SK-N-SH (cell line): ENCODE measurements at regions not wholly inside any gene's neighbourhood (a gene's known extent, or its start where the extent isn't known, plus 50 kb on each side); places are given as distances from the start of the nearest gene placed in this dataset.

Experiments used
- CTCF ChIA-PET: fragments of 300-600, 350-600 bp; formaldehyde crosslinking; extraction: SDS; loops from one replicate; lab custom pipeline; 2021; lab: Yijun Ruan, JAX
- POLR2A ChIA-PET: fragments of 350-600 bp; sonication (Branson Sonifier 250); formaldehyde crosslinking; extraction: SDS; loops from one replicate; lab custom pipeline; 2020; ENCODE audit warnings: antibody characterized with exemption, inconsistent platforms; lab: Yijun Ruan, JAX
- DNase-seq: peaks from one replicate; pipeline ENCODE4 v3.0.0; 2012
- H2AFZ ChIP-seq: fragments of 200-600 bp; sonication (generic); 2 replicates; pipeline ENCODE4 v1.8.1; 2016; ENCODE audit warnings: antibody characterized with exemption, mild to moderate bottlenecking, low read depth
- H3F3A ChIP-seq: fragments of 200-600 bp; sonication (generic); replicated peaks from 2 replicates; pipeline ENCODE3; 2016; ENCODE audit warnings: antibody characterized with exemption, mild to moderate bottlenecking; ENCODE audit not compliant: insufficient read depth
- H3K27ac ChIP-seq, 2 experiments: fragments of 200-500 bp in 1 of 2; fragments of 200-600 bp in 1 of 2; sonication (Bioruptor generic) in 1 of 2; sonication (generic), shearing (Covaris generic) in 1 of 2; 2 replicates each; pipeline versions ENCODE4 v1.5.1 to v1.6.1; 2014 to 2016; ENCODE audit warnings: low read depth in 2 of 2, inconsistent platforms in 1 of 2, low read length in 1 of 2, mild to moderate bottlenecking in 1 of 2, mixed read lengths in 1 of 2
- H3K27me3 ChIP-seq: fragments of 200-600 bp; sonication (generic), shearing (Covaris generic); 2 replicates; pipeline ENCODE4 v1.6.1; 2016; ENCODE audit warnings: mixed run types; ENCODE audit not compliant: insufficient read depth
- H3K36me3 ChIP-seq, 2 experiments: fragments of 200-500 bp in 1 of 2; fragments of 200-600 bp in 1 of 2; sonication (Bioruptor generic) in 1 of 2; sonication (generic) in 1 of 2; replicated peaks in 1 of 2; 2 replicates each; pipeline versions ENCODE3 to v1.5.1; 2014 to 2016; ENCODE audit warnings: low read length in 1 of 2, mild to moderate bottlenecking in 1 of 2; ENCODE audit not compliant: insufficient read depth in 2 of 2, control insufficient read depth in 1 of 2
- H3K4me1 ChIP-seq, 2 experiments: fragments of 200-500 bp in 1 of 2; fragments of 200-600 bp in 1 of 2; sonication (Bioruptor generic) in 1 of 2; sonication (generic), shearing (Covaris generic) in 1 of 2; 2 replicates each; pipeline versions ENCODE4 v1.5.1 to v1.6.1; 2014 to 2016; ENCODE audit warnings: low read depth in 1 of 2, low read length in 1 of 2, mixed run types in 1 of 2; ENCODE audit not compliant: insufficient read depth in 2 of 2, control insufficient read depth in 1 of 2
- H3K4me2 ChIP-seq: fragments of 200-600 bp; sonication (generic), shearing (Covaris generic); 2 replicates; pipeline ENCODE4 v1.6.1; 2017; ENCODE audit warnings: mixed run types
- H3K4me3 ChIP-seq, 2 experiments: fragments of 200-500 bp in 1 of 2; fragments of 200-600 bp in 1 of 2; sonication (Bioruptor generic) in 1 of 2; sonication (generic), shearing (Covaris generic) in 1 of 2; 2 replicates each; pipeline versions ENCODE4 v1.5.1 to v1.8.1; 2014 to 2016; ENCODE audit warnings: low read depth in 2 of 2, inconsistent platforms in 1 of 2, low read length in 1 of 2, mild to moderate bottlenecking in 1 of 2, mixed read lengths in 1 of 2, moderate library complexity in 1 of 2
- H3K79me2 ChIP-seq: fragments of 200-600 bp; sonication (generic); 2 replicates; pipeline ENCODE4 v1.8.1; 2017; ENCODE audit warnings: mild to moderate bottlenecking; ENCODE audit not compliant: insufficient read depth
- H3K9ac ChIP-seq: fragments of 200-600 bp; sonication (generic); 2 replicates; pipeline ENCODE4 v1.6.1; 2017; ENCODE audit warnings: mixed run types
- H3K9me2 ChIP-seq: fragments of 200-600 bp; sonication (generic); 2 replicates; pipeline ENCODE4 v1.6.1; 2017; ENCODE audit warnings: mixed run types
- H3K9me3 ChIP-seq: fragments of 200-600 bp; sonication (generic); 2 replicates; pipeline ENCODE4 v1.6.1; 2017; ENCODE audit warnings: mixed run types, mild to moderate bottlenecking, moderate library complexity
- H4K20me1 ChIP-seq: fragments of 200-600 bp; sonication (generic); 2 replicates; pipeline ENCODE4 v1.6.1; 2017; ENCODE audit warnings: mild to moderate bottlenecking, mixed run types; ENCODE audit not compliant: insufficient read depth
- CHD2 ChIP-seq: fragments of 150-350 bp; IDR thresholded peaks from 2 replicates; pipeline ENCODE4 v1.6.1; 2018; ENCODE audit warnings: low read length; ENCODE audit not compliant: partially characterized antibody
- ELF1 ChIP-seq: IDR thresholded peaks from 2 replicates; pipeline ENCODE4 v1.4.0; 2012
- EP300 ChIP-seq, 2 experiments: IDR thresholded peaks; 2 replicates each; pipeline versions ENCODE4 v1.4.0 to v1.6.1; 2012; ENCODE audit warnings: borderline replicate concordance in 1 of 2, low read depth in 1 of 2, low read length in 1 of 2
- EZH2phosphoT487 ChIP-seq: fragments of 200-600 bp; sonication (generic); IDR thresholded peaks from 2 replicates; pipeline ENCODE4 v1.6.1; 2017; ENCODE audit warnings: low read depth, mixed run types, mild to moderate bottlenecking, antibody characterized with exemption, moderate library complexity, borderline replicate concordance
- FOSL2 ChIP-seq: IDR thresholded peaks from 2 replicates; pipeline ENCODE4 v1.4.0; 2012; ENCODE audit warnings: low read depth, mild to moderate bottlenecking, moderate library complexity, borderline replicate concordance
- FOXJ3 ChIP-seq: sonication (generic); formaldehyde crosslinking; IDR thresholded peaks from 2 replicates; pipeline ENCODE4 v1.5.1; 2020; ENCODE audit warnings: mild to moderate bottlenecking, missing genetic modification reagents
- FOXM1 ChIP-seq: IDR thresholded peaks from 2 replicates; pipeline ENCODE4 v1.4.0; 2012; ENCODE audit warnings: low read depth, mild to moderate bottlenecking
- GATA2 ChIP-seq: sonication (generic); formaldehyde crosslinking; IDR thresholded peaks from 2 replicates; pipeline ENCODE4 v1.5.0; 2020; ENCODE audit warnings: mild to moderate bottlenecking, missing genetic modification reagents
- IRF3 ChIP-seq: fragments of 150-350 bp; IDR thresholded peaks from 2 replicates; pipeline ENCODE4 v1.6.1; 2016; ENCODE audit warnings: mild to moderate bottlenecking, low read depth, low read length
- JUND ChIP-seq: IDR thresholded peaks from 2 replicates; pipeline ENCODE4 v1.4.0; 2012
- NFIC ChIP-seq: IDR thresholded peaks from 2 replicates; pipeline ENCODE4 v1.4.0; 2012; ENCODE audit warnings: borderline replicate concordance
- NRF1 ChIP-seq: IDR thresholded peaks from 2 replicates; pipeline ENCODE4 v1.6.1; 2012; ENCODE audit warnings: low read depth, mild to moderate bottlenecking, low read length
- POLR2AphosphoS5 ChIP-seq: IDR thresholded peaks from 2 replicates; pipeline ENCODE4 v1.6.1; 2012; ENCODE audit warnings: low read depth, low read length
- RAD21 ChIP-seq: IDR thresholded peaks from 2 replicates; pipeline ENCODE4 v1.6.1; 2012; ENCODE audit warnings: mild to moderate bottlenecking, low read length
- RCOR1 ChIP-seq: fragments of 150-350 bp; IDR thresholded peaks from 2 replicates; pipeline ENCODE4 v1.6.1; 2017; ENCODE audit warnings: antibody characterized with exemption, low read length
- RFX5 ChIP-seq: IDR thresholded peaks from 2 replicates; pipeline ENCODE4 v1.6.1; 2012; ENCODE audit warnings: mild to moderate bottlenecking, improper control_type of control experiment, low read length
- RXRA ChIP-seq: IDR thresholded peaks from 2 replicates; pipeline ENCODE4 v1.4.0; 2012; ENCODE audit warnings: low read depth, mild to moderate bottlenecking, borderline replicate concordance
- SIN3A ChIP-seq: IDR thresholded peaks from 2 replicates; pipeline ENCODE4 v1.6.1; 2012; ENCODE audit warnings: low read depth, mild to moderate bottlenecking, low read length, moderate library complexity, borderline replicate concordance
- WGBS: methylation state at CpG from one replicate; pipeline ENCODE4 v1.1.6; 2017; ENCODE audit warnings: low lambda C conversion rate; 5-methylcytosine and 5-hydroxymethylcytosine counted together
- TF ChIP-seq, protein P1 (sequence below): fragments of 150-350 bp; IDR thresholded peaks from 2 replicates; pipeline ENCODE4 v1.6.1; 2017; ENCODE audit warnings: antibody characterized with exemption, low read length, low read depth, borderline replicate concordance
- TF ChIP-seq, protein P2 (sequence below): IDR thresholded peaks from 2 replicates; pipeline ENCODE4 v1.4.0; 2012; ENCODE audit warnings: low read depth, borderline replicate concordance

DNA sequence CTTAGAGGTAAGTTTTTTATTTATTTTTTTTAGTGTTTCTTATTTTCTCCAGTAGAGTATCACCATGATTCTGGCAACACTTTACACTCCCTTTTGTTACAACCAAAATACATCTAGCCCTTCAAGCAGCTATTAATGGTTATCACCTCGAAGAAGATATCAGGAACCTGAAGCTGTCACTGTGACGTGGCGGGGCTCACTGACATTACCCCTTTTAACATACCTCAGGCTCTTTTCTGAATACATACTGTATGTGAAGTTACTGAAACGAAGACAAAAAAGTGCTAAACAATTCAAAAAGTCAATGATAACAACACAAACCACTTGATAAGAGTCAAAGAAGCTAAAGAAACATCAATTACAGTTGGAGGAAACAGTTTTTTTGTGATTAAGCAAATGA, 1218.7 kb downstream of the EFNB2 start:
- H3K4me2 ChIP-seq = no peak overlapping the region
- no peaks in the 10 kb centered on the region for H3K27me3 ChIP-seq
- ChIA-PET POLR2A (no interaction called here), CTCF (no interaction called here)
- H3K79me2 ChIP-seq = no peaks in the 10 kb centered on the region
- no peak overlapping the region for H3K4me3 ChIP-seq
- no peaks in the 10 kb centered on the region for H3K9me2 ChIP-seq
- no peaks in the 10 kb centered on the region for H4K20me1 ChIP-seq
- no peak for DNase-seq
- H3K9me3 ChIP-seq = no peaks in the 10 kb centered on the region
- no peaks in the 10 kb centered on the region for H3F3A ChIP-seq
- 33% methylated on average over 4 of the region's 4 CpGs for WGBS
- no peaks in the 10 kb centered on the region for H3K36me3 ChIP-seq
- H3K4me1 ChIP-seq = no peaks in the 10 kb centered on the region
- no peak overlapping the region for H3K27ac ChIP-seq
- no peak overlapping the region for H2AFZ ChIP-seq
- TF ChIP-seq SIN3A = no peak
- TF ChIP-seq POLR2AphosphoS5 = no peak
- no peak for TF ChIP-seq IRF3
- no peak for TF ChIP-seq EZH2phosphoT487
- no peak for TF ChIP-seq FOSL2
- TF ChIP-seq, protein P1, sequence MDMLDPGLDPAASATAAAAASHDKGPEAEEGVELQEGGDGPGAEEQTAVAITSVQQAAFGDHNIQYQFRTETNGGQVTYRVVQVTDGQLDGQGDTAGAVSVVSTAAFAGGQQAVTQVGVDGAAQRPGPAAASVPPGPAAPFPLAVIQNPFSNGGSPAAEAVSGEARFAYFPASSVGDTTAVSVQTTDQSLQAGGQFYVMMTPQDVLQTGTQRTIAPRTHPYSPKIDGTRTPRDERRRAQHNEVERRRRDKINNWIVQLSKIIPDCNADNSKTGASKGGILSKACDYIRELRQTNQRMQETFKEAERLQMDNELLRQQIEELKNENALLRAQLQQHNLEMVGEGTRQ = no peak
- no peak for TF ChIP-seq FOXM1
- no peak for TF ChIP-seq FOXJ3 (CRISPR knock-in tag)
- TF ChIP-seq RCOR1 = no peak
- TF ChIP-seq RAD21 = no peak
- TF ChIP-seq ELF1 = no peak
- no peak for TF ChIP-seq NFIC
- no peak for TF ChIP-seq RFX5
- TF ChIP-seq NRF1 = no peak
- TF ChIP-seq GATA2 (CRISPR knock-in tag) = no peak
- H3K9ac ChIP-seq = no peak overlapping the region

GRCh38 chr13:105312906-105313305, 1222.6 kb downstream of the EFNB2 start:
- no peak overlapping the region for H3K4me2 ChIP-seq
- no peaks in the 10 kb centered on the region for H3K9me3 ChIP-seq
- H3K9ac ChIP-seq = no peak overlapping the region
- no peaks in the 10 kb centered on the region for H3K4me1 ChIP-seq
- H3K79me2 ChIP-seq = no peaks in the 10 kb centered on the region
- no peak overlapping the region for H3K4me3 ChIP-seq
- TF ChIP-seq EP300 (IDR thresholded peaks at IDR 0.05; ENCODE audit: borderline replicate concordance in 1 of 2, low read depth in 1 of 2, low read length in 1 of 2) (no peak), IRF3 (no peak), CHD2 (no peak), RXRA (no peak), JUND (no peak), ELF1 (no peak), POLR2AphosphoS5 (no peak)
- TF ChIP-seq, protein P2, sequence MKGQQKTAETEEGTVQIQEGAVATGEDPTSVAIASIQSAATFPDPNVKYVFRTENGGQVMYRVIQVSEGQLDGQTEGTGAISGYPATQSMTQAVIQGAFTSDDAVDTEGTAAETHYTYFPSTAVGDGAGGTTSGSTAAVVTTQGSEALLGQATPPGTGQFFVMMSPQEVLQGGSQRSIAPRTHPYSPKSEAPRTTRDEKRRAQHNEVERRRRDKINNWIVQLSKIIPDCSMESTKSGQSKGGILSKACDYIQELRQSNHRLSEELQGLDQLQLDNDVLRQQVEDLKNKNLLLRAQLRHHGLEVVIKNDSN = no peak
- no peaks in the 10 kb centered on the region for H4K20me1 ChIP-seq
- POLR2A ChIA-PET = no interaction called here
- H3K9me2 ChIP-seq = no peaks in the 10 kb centered on the region
- no peaks in the 10 kb centered on the region for H3F3A ChIP-seq
- DNase-seq = no peak
- H3K27ac ChIP-seq = no peak overlapping the region
- no peaks in the 10 kb centered on the region for H3K27me3 ChIP-seq
- no peak overlapping the region for H2AFZ ChIP-seq
- no peaks in the 10 kb centered on the region for H3K36me3 ChIP-seq
- WGBS = 13% methylated on average over 2 of the region's 2 CpGs
- CTCF ChIA-PET = no interaction called here
